Keratinocyte (primary cell): ENCODE measurements at regions not wholly inside any gene's neighbourhood (a gene's known extent, or its start where the extent isn't known, plus 50 kb on each side); places are given as distances from the start of the nearest gene placed in this dataset.

Experiments used
- DNase-seq: peaks from one replicate; pipeline ENCODE4 v3.0.0-alpha.2; 2011; ENCODE audit warnings: low read depth, missing footprints, low spot score
- FAIRE-seq: peaks from 2 replicates; lab custom pipeline; 2011; peaks lifted over from hg19 to GRCh38; lab: Jason Lieb, UNC
- H2AFZ ChIP-seq: 2 replicates; pipeline ENCODE4 v1.6.0; 2012; ENCODE audit warnings: low read length, control low read depth, inconsistent platforms; ENCODE audit not compliant: control insufficient read depth
- H3K27ac ChIP-seq: 2 replicates; pipeline ENCODE4 v1.5.1; 2011; ENCODE audit warnings: low read length; ENCODE audit not compliant: control insufficient read depth, insufficient read depth
- H3K27me3 ChIP-seq: 3 replicates; pipeline ENCODE4 v1.6.0; 2011; ENCODE audit warnings: low read length; ENCODE audit not compliant: control insufficient read depth, insufficient read depth; ENCODE audit errors: extremely low read depth
- H3K36me3 ChIP-seq, 2 experiments: 2 replicates in 1 of 2; 3 replicates in 1 of 2; pipeline ENCODE4 v1.5.1; 2011; ENCODE audit warnings: low read length in 2 of 2, mild to moderate bottlenecking in 1 of 2; ENCODE audit not compliant: control insufficient read depth in 2 of 2, insufficient read depth in 2 of 2; ENCODE audit errors: extremely low read depth in 1 of 2
- H3K4me1 ChIP-seq: 3 replicates; pipeline ENCODE4 v1.5.1; 2011; ENCODE audit warnings: low read length; ENCODE audit not compliant: control insufficient read depth, insufficient read depth; ENCODE audit errors: extremely low read depth
- H3K4me2 ChIP-seq: 3 replicates; pipeline ENCODE4 v1.6.0; 2011; ENCODE audit warnings: low read depth, low read length; ENCODE audit not compliant: control insufficient read depth, insufficient read depth; ENCODE audit errors: extremely low read depth
- H3K4me3 ChIP-seq, 3 experiments: fragments of 200-600 bp in 1 of 3; sonication (generic) in 1 of 3; 2 replicates in 2 of 3; 3 replicates in 1 of 3; pipeline ENCODE4 v1.5.1; 2011 to 2016; ENCODE audit warnings: low read length in 3 of 3, mild to moderate bottlenecking in 3 of 3, control low read depth in 2 of 3, inconsistent platforms in 1 of 3, low read depth in 1 of 3, mixed read lengths in 1 of 3, mixed run types in 1 of 3, moderate library complexity in 1 of 3; ENCODE audit not compliant: control insufficient read depth in 2 of 3, insufficient read depth in 2 of 3; ENCODE audit errors: extremely low read depth in 1 of 3
- H3K79me2 ChIP-seq: 2 replicates; pipeline ENCODE4 v1.6.0; 2012; ENCODE audit warnings: low read length; ENCODE audit not compliant: control insufficient read depth, insufficient read depth
- H3K9ac ChIP-seq: 3 replicates; pipeline ENCODE4 v1.6.0; 2011; ENCODE audit warnings: low read length; ENCODE audit not compliant: control insufficient read depth, insufficient read depth; ENCODE audit errors: extremely low read depth
- H3K9me1 ChIP-seq: 3 replicates; pipeline ENCODE4 v1.6.0; 2011; ENCODE audit warnings: low read length; ENCODE audit not compliant: control insufficient read depth, insufficient read depth; ENCODE audit errors: extremely low read depth
- H3K9me3 ChIP-seq: 2 replicates; pipeline ENCODE4 v1.5.1; 2012; ENCODE audit warnings: low read depth, low read length; ENCODE audit not compliant: control insufficient read depth
- H4K20me1 ChIP-seq: 3 replicates; pipeline ENCODE4 v1.6.0; 2011; ENCODE audit warnings: low read length; ENCODE audit not compliant: control insufficient read depth, insufficient read depth; ENCODE audit errors: extremely low read depth
- EZH2 ChIP-seq: IDR thresholded peaks from one replicate; pipeline ENCODE4 v1.6.1; 2012; ENCODE audit warnings: inconsistent platforms, mild to moderate bottlenecking, low read length, moderate library complexity
- dilution Hi-C: fragments of 300-500 bp; cut with MboI; formaldehyde crosslinking; loops from one replicate; pipeline ENCODE4 v1.7.0; 2020; ENCODE audit warnings: low sequenced_read_pairs; ENCODE audit not compliant: extremely low pct_ligation_motif_present
- TF ChIP-seq, protein P1 (sequence below), 3 experiments: IDR thresholded peaks in 1 of 3; conservative IDR thresholded peaks in 1 of 3; optimal IDR thresholded peaks in 1 of 3; 2 replicates in 2 of 3; 3 replicates in 1 of 3; pipeline versions ENCODE3 to v1.5.1; 2011; ENCODE audit warnings: low read length in 3 of 3, mild to moderate bottlenecking in 3 of 3, moderate library complexity in 2 of 3, control low read depth in 1 of 3, inconsistent platforms in 1 of 3; ENCODE audit not compliant: insufficient read depth in 2 of 3; ENCODE audit errors: extremely low read depth in 1 of 3

DNA sequence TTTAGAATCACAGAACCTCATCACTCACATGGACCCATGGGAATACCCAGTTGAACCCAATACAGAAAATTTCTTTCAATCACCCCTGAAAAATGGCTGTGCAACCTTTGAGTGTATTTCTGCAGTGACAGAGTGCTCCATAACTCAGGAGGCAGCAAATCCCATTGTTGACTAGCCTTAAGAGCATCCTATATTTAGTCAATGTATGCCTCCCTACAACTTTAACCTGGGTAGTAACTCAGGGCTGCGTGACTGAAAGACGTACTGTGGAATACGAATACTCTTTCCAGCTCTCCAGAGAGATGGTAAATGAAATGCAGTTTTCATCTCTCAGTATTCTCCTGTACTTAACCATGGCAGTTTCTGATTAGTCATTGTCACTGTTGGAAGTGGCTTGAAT lies 573.0 kb upstream of the POM121L12 start:
- Histone ChIP-seq H3K4me2 (no peak overlapping the region), H3K9ac (no peak overlapping the region), H3K79me2 (no peaks in the 10 kb centered on the region), H3K9me1 (no peaks in the 10 kb centered on the region), H3K4me3 (no peak overlapping the region), H3K9me3 (no peaks in the 10 kb centered on the region), H2AFZ (no peak overlapping the region), H3K27ac (no peak overlapping the region), H3K27me3 (no peaks in the 10 kb centered on the region), H3K4me1 (no peaks in the 10 kb centered on the region), H3K36me3 (no peaks in the 10 kb centered on the region), H4K20me1 (no peaks in the 10 kb centered on the region)
- dilution Hi-C loops, result no loop called here
- DNase-seq (no peak), FAIRE-seq (no peak)
- no peak for TF ChIP-seq EZH2
- TF ChIP-seq, protein P1, sequence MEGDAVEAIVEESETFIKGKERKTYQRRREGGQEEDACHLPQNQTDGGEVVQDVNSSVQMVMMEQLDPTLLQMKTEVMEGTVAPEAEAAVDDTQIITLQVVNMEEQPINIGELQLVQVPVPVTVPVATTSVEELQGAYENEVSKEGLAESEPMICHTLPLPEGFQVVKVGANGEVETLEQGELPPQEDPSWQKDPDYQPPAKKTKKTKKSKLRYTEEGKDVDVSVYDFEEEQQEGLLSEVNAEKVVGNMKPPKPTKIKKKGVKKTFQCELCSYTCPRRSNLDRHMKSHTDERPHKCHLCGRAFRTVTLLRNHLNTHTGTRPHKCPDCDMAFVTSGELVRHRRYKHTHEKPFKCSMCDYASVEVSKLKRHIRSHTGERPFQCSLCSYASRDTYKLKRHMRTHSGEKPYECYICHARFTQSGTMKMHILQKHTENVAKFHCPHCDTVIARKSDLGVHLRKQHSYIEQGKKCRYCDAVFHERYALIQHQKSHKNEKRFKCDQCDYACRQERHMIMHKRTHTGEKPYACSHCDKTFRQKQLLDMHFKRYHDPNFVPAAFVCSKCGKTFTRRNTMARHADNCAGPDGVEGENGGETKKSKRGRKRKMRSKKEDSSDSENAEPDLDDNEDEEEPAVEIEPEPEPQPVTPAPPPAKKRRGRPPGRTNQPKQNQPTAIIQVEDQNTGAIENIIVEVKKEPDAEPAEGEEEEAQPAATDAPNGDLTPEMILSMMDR (optimal IDR thresholded peaks at IDR 0.05 in 1 of 3, IDR thresholded peaks at IDR 0.05 in 1 of 3, conservative IDR thresholded peaks at IDR 0.05 in 1 of 3; ENCODE audit: extremely low read depth in 1 of 3, insufficient read depth in 2 of 3, low read length in 3 of 3), result no peak

DNA sequence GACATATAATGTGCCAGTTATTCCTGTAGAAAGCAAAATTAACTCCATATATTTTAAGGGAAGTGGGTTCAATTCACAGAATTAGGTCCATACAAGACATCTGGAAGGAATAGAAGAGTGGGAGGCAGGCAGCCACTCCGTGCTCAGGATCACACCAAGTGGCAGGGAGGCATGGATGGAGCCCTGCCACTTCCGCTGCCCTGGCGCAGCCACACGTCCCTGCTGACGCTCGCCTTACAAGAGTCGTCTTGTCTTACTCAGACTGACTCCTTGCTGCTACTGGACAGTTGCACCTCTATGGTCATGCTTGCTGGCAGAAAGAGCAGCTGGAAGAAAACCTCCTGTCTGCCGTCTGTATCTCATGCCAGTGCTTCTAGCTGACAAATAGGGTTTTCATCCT lies 579.9 kb upstream of the POM121L12 start:
- DNase-seq (no peak), FAIRE-seq (no peak)
- Histone ChIP-seq H3K27me3 (no peaks in the 10 kb centered on the region), H3K27ac (no peak overlapping the region), H3K9me3 (peaks cover 2% of the 10 kb centered on the region), H2AFZ (no peak overlapping the region), H3K4me2 (no peak overlapping the region), H3K9ac (no peak overlapping the region), H3K9me1 (no peaks in the 10 kb centered on the region), H3K36me3 (no peaks in the 10 kb centered on the region), H3K4me3 (no peak overlapping the region), H3K79me2 (no peaks in the 10 kb centered on the region), H3K4me1 (no peaks in the 10 kb centered on the region), H4K20me1 (no peaks in the 10 kb centered on the region)
- TF ChIP-seq, protein P1 (optimal IDR thresholded peaks at IDR 0.05 in 1 of 3, IDR thresholded peaks at IDR 0.05 in 1 of 3, conservative IDR thresholded peaks at IDR 0.05 in 1 of 3; ENCODE audit: extremely low read depth in 1 of 3, insufficient read depth in 2 of 3, low read length in 3 of 3), result no peak
- no peak for TF ChIP-seq EZH2
- dilution Hi-C loops, result no loop called here
